Gastrocnemius medialis (tissue), 4 donors: ENCODE measurements at regions not wholly inside any gene's neighbourhood (a gene's known extent, or its start where the extent isn't known, plus 50 kb on each side); places are given as distances from the start of the nearest gene placed in this dataset.
"Not testable (repeated sequence)": the region's sequence is repeated elsewhere in the genome, so short reads cannot be mapped to it uniquely, and the experiment has no call there.

Experiments
- CTCF ChIP-seq, 5 experiments: fragments of 450-650 bp in 3 of 5; fragments of 200-600 bp in 2 of 5; sonication (generic) in 2 of 5; IDR thresholded peaks in 4 of 5; conservative IDR thresholded peaks in 1 of 5; 1 replicate in 4 of 5; 2 replicates in 1 of 5; pipeline ENCODE4 v1.5.1; 2016 to 2019; ENCODE audit warnings: antibody characterized with exemption in 5 of 5, mild to moderate bottlenecking in 3 of 5, moderate library complexity in 3 of 5
- POLR2A ChIP-seq, 2 donors: fragments of 450-650 bp; IDR thresholded peaks; one replicate each; pipeline ENCODE4 v1.6.1; 2017; ENCODE audit warnings: antibody characterized with exemption in 2 of 2, mild to moderate bottlenecking in 2 of 2, moderate library complexity in 2 of 2

- not testable (repeated sequence) for TF ChIP-seq CTCF (IDR thresholded peaks at IDR 0.05 in 4 of 5, conservative IDR thresholded peaks at IDR 0.05 in 1 of 5); POLR2A (IDR thresholded peaks at IDR 0.05)
These were observed 276.6 kb downstream of the SPATA31A1 start for GRCh38 chr9:39632071-39632470.
